ENCODE measurements at regions not wholly inside any gene's neighbourhood (a gene's known extent, or its start where the extent isn't known, plus 50 kb on each side); places are given as distances from the start of the nearest gene placed in this dataset.

DNA sequence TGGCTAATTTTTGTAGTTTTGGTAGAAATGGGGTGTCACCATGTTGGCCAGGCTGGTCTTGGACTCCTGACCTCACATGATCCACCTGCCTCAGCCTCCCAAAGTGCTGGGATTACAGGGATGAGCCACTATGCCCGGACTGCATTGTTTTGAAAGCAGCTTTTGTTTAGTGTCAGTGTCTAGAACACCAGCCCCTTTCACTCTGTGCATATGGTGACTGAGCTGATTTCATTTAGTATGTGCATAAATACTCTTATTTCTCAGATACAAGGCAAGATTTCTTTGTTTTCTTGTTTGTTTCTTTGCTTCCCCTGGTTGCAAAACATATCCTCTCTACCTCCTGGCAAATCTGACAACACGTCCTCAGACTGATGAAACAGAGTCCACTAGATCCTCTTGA lies 152.8 kb upstream of the CHD6 start:
- H3K4ac ChIP-seq (replicated peaks; ENCODE audit: insufficient read length, low read depth, low read length), result no peak overlapping the region
- DNase-seq (ENCODE audit: low read depth in 1 of 2, low spot score in 2 of 2), result no peak
- no peak overlapping the region for H3K4me3 ChIP-seq (ENCODE audit: extremely low read depth in 1 of 4, insufficient read depth in 2 of 4, low read depth in 3 of 4, low read length in 4 of 4)
- H3K56ac ChIP-seq (replicated peaks; ENCODE audit: insufficient read length, low read depth, low read length), result no peak overlapping the region
- H2AK5ac ChIP-seq (ENCODE audit: low read depth, low read length), result no peak overlapping the region
- H2BK12ac ChIP-seq (ENCODE audit: low read depth, low read length), result no peak overlapping the region
- no peak overlapping the region for H3K14ac ChIP-seq (ENCODE audit: insufficient read length)
- H2BK20ac ChIP-seq (ENCODE audit: low read length), result 0 out of 2 replicates have a peak overlapping the region, but pooled peaks have one; percentile 9
- no peak overlapping the region for H3K18ac ChIP-seq (ENCODE audit: extremely low read depth, low read length)
- no peaks in the 10 kb centered on the region for H3K36me3 ChIP-seq (ENCODE audit: control insufficient read depth in 2 of 4, insufficient read depth in 4 of 4, low read length in 3 of 4)
- H4K20me1 ChIP-seq (replicated peaks in 1 of 2; ENCODE audit: control insufficient read depth in 1 of 2, insufficient read depth in 2 of 2, low read length in 2 of 2), result no peaks in the 10 kb centered on the region
- H2BK15ac ChIP-seq (ENCODE audit: low read length), result no peak overlapping the region
- POLR2A ChIA-PET (ENCODE audit: partially characterized antibody), result interaction anchor here (0.6 kb wide), 1 partner anchor 99 kb away, joined by 3 read pairs; no protein-coding TSS in a partner anchor
- no peaks in the 10 kb centered on the region for H3K9me3 ChIP-seq (ENCODE audit: insufficient read depth in 2 of 2, low read depth in 1 of 2, low read length in 1 of 2)
- no peaks in the 10 kb centered on the region for H3K27me3 ChIP-seq (replicated peaks in 1 of 4; ENCODE audit: control insufficient read depth in 3 of 4, extremely low read depth in 1 of 4, insufficient read depth in 3 of 4, low read length in 3 of 4)
- no peaks in the 10 kb centered on the region for H3K79me1 ChIP-seq (ENCODE audit: low read depth, low read length)
- H2BK5ac ChIP-seq (ENCODE audit: low read depth, low read length), result no peak overlapping the region
- no peak overlapping the region for H3K4me2 ChIP-seq (ENCODE audit: insufficient read depth in 1 of 2, low read depth in 2 of 2, low read length in 2 of 2)
- 85% methylated on average over 2 of the region's 2 CpGs; no CpG with 5 or more reads in 1 of the 2 experiments for WGBS, 2 experiments (ENCODE audit: extremely low coverage in 1 of 2, insufficient coverage in 1 of 2, insufficient read length in 1 of 2, insufficient replicate concordance in 2 of 2, low coverage in 1 of 2, low lambda C conversion rate in 2 of 2, missing lambda C conversion rate in 1 of 2)
- H4K5ac ChIP-seq (ENCODE audit: insufficient read length, low read depth, low read length), result no peak overlapping the region
- H4K8ac ChIP-seq (ENCODE audit: extremely low read depth, insufficient read depth, low read length), result no peak overlapping the region
- no peak overlapping the region for H3K27ac ChIP-seq (ENCODE audit: low read depth, low read length)
- H4K91ac ChIP-seq (replicated peaks; ENCODE audit: insufficient read length, low read length), result no peak overlapping the region
- no peak overlapping the region for H2AFZ ChIP-seq (ENCODE audit: low read length)
- no peak overlapping the region for H2BK120ac ChIP-seq (replicated peaks; ENCODE audit: low read depth, low read length)
- CTCF ChIA-PET (ENCODE audit: partially characterized antibody), result interaction anchor here (1.2 to 1.8 kb wide), 5 partner anchors 10 to 28 kb away, joined by 3 to 4 read pairs (median 3); no protein-coding TSS in a partner anchor
- FAIRE-seq, result no peak
- no peaks in the 10 kb centered on the region for H3K23me2 ChIP-seq (ENCODE audit: low read depth, low read length)
- peaks cover 0 to 12% (median 4%) of the 10 kb centered on the region in 4 experiments; a peak in 5 of 7 replicates for H3K4me1 ChIP-seq (replicated peaks in 1 of 4; ENCODE audit: control insufficient read depth in 3 of 4, insufficient read depth in 4 of 4, low read length in 3 of 4)
- H3K23ac ChIP-seq (ENCODE audit: insufficient read length), result no peak overlapping the region
- no peaks in the 10 kb centered on the region for H3K79me2 ChIP-seq (ENCODE audit: control insufficient read depth in 1 of 2, insufficient read depth in 2 of 2, low read length in 2 of 2)
- no peak overlapping the region for H3K9ac ChIP-seq (replicated peaks in 1 of 4; ENCODE audit: extremely low read depth in 1 of 4, low read depth in 3 of 4, low read length in 3 of 4)
- TF ChIP-seq TEAD4 (IDR thresholded peaks at IDR 0.05; ENCODE audit: low read depth, low read length) (no peak), POLR2AphosphoS5 (IDR thresholded peaks at IDR 0.05; ENCODE audit: low read depth, low read length) (no peak), RAD21 (IDR thresholded peaks at IDR 0.05 in 1 of 2, conservative IDR thresholded peaks at IDR 0.05 in 1 of 2; ENCODE audit: low read depth in 2 of 2, low read length in 2 of 2) (no peak)

Measured in H1 (cell line).